Suprapubic skin (tissue), 4 donors: ENCODE measurements at regions not wholly inside any gene's neighbourhood (a gene's known extent, or its start where the extent isn't known, plus 50 kb on each side); places are given as distances from the start of the nearest gene placed in this dataset.

ENCODE experiments used
- EP300 ChIP-seq: sonication (generic); formaldehyde crosslinking; IDR thresholded peaks from one replicate; pipeline ENCODE4 v1.6.1; 2017; ENCODE audit warnings: antibody characterized with exemption
- POLR2A ChIP-seq, 2 donors: fragments of 450-650 bp; IDR thresholded peaks; one replicate each; pipeline ENCODE4 v1.6.1; 2017; ENCODE audit warnings: antibody characterized with exemption in 2 of 2, mild to moderate bottlenecking in 2 of 2, moderate library complexity in 2 of 2
- POLR2AphosphoS5 ChIP-seq, 3 donors: sonication (generic); formaldehyde crosslinking; IDR thresholded peaks; one replicate each; pipeline ENCODE4 v1.6.1; 2017; ENCODE audit warnings: antibody characterized with exemption in 3 of 3
- TF ChIP-seq, protein P1 (sequence below), 2 donors: fragments of 200-600 bp in 1 of 2; fragments of 450-650 bp in 1 of 2; sonication (generic) in 1 of 2; IDR thresholded peaks; one replicate each; pipeline ENCODE4 v1.5.1; 2016 to 2019; ENCODE audit warnings: antibody characterized with exemption in 2 of 2, mild to moderate bottlenecking in 1 of 2, moderate library complexity in 1 of 2

DNA sequence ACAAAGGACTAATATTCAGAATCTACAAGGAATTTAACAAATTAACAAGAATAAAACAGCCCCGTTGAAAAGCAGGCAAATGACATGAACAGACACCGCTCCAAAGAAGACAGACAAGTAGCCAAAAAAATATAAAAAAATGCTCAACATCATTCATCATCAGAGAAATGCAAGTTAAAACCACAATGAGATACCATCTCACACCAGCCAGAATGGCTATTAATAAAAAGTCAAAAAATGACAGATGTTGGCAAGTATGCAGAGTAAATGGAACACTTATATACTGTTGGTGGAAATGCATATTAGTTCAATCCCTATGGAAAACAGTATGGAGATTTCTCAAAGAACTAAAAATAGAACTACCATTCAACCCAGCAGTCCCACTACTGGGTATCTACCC is 302.7 kb upstream of the RGMB start:
- TF ChIP-seq, protein P1, sequence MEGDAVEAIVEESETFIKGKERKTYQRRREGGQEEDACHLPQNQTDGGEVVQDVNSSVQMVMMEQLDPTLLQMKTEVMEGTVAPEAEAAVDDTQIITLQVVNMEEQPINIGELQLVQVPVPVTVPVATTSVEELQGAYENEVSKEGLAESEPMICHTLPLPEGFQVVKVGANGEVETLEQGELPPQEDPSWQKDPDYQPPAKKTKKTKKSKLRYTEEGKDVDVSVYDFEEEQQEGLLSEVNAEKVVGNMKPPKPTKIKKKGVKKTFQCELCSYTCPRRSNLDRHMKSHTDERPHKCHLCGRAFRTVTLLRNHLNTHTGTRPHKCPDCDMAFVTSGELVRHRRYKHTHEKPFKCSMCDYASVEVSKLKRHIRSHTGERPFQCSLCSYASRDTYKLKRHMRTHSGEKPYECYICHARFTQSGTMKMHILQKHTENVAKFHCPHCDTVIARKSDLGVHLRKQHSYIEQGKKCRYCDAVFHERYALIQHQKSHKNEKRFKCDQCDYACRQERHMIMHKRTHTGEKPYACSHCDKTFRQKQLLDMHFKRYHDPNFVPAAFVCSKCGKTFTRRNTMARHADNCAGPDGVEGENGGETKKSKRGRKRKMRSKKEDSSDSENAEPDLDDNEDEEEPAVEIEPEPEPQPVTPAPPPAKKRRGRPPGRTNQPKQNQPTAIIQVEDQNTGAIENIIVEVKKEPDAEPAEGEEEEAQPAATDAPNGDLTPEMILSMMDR (IDR thresholded peaks at IDR 0.05), result no peak
- TF ChIP-seq POLR2A (IDR thresholded peaks at IDR 0.05), result no peak
- TF ChIP-seq POLR2AphosphoS5 (IDR thresholded peaks at IDR 0.05), result no peak
- TF ChIP-seq EP300, result no peak
